SU-DHL-6 (cell line): ENCODE measurements at regions not wholly inside any gene's neighbourhood (a gene's known extent, or its start where the extent isn't known, plus 50 kb on each side); places are given as distances from the start of the nearest gene placed in this dataset.

Experiments
- EZH2phosphoT487 ChIP-seq: fragments of 200-600 bp; sonication (generic), shearing (Covaris generic); conservative IDR thresholded peaks from 2 replicates; pipeline ENCODE4 v1.6.1; 2018; ENCODE audit warnings: mild to moderate bottlenecking, antibody characterized with exemption, low read length, moderate library complexity, mixed read lengths
- TF ChIP-seq, protein P1 (sequence below): fragments of 200-600 bp; sonication (generic); IDR thresholded peaks from one replicate; pipeline ENCODE4 v1.5.1; 2017; ENCODE audit warnings: antibody characterized with exemption, mild to moderate bottlenecking, low read length, moderate library complexity; ENCODE audit not compliant: insufficient read depth, poor library complexity, severe bottlenecking

DNA sequence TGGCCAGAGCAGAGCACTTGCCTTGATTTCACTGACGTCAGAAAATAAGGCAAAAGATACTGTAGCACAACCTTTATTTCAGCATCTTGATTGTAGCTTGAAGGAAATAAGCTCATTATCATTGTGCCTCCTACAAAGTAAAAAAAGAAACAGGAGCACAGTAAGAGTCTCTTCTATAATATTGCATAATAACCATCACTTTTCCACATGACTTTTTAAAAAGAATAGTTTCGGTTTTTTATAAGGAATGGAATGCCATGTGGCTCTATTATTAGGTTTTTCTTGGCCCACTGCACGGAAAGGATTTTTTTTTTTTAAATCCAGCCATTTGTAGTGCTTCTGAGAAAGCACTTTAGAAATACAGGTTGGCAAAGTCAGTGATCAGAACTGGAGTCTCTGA, 655.3 kb downstream of the LRRC70 start:
- TF ChIP-seq, protein P1, sequence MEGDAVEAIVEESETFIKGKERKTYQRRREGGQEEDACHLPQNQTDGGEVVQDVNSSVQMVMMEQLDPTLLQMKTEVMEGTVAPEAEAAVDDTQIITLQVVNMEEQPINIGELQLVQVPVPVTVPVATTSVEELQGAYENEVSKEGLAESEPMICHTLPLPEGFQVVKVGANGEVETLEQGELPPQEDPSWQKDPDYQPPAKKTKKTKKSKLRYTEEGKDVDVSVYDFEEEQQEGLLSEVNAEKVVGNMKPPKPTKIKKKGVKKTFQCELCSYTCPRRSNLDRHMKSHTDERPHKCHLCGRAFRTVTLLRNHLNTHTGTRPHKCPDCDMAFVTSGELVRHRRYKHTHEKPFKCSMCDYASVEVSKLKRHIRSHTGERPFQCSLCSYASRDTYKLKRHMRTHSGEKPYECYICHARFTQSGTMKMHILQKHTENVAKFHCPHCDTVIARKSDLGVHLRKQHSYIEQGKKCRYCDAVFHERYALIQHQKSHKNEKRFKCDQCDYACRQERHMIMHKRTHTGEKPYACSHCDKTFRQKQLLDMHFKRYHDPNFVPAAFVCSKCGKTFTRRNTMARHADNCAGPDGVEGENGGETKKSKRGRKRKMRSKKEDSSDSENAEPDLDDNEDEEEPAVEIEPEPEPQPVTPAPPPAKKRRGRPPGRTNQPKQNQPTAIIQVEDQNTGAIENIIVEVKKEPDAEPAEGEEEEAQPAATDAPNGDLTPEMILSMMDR: no peak
- no peak for TF ChIP-seq EZH2phosphoT487
